Endothelial cell (in vitro differentiated cells): ENCODE measurements at regions not wholly inside any gene's neighbourhood (a gene's known extent, or its start where the extent isn't known, plus 50 kb on each side); places are given as distances from the start of the nearest gene placed in this dataset.
"Not testable (repeated sequence)": the region's sequence is repeated elsewhere in the genome, so short reads cannot be mapped to it uniquely, and the experiment has no call there.

Experiments used
- DNase-seq: peaks from one replicate; pipeline ENCODE4 v3.0.0; 2021; ENCODE audit warnings: low spot score
- H3K27ac Mint-ChIP-seq: one replicate; pipeline ENCODE4 v1.8.0; 2021; ENCODE audit warnings: mixed read lengths, inconsistent platforms; ENCODE audit not compliant: unreplicated experiment
- H3K27me3 Mint-ChIP-seq: one replicate; pipeline ENCODE4 v1.8.0; 2021; ENCODE audit warnings: mild to moderate bottlenecking, moderate library complexity, mixed read lengths, inconsistent platforms; ENCODE audit not compliant: unreplicated experiment
- H3K36me3 Mint-ChIP-seq: one replicate; pipeline ENCODE4 v1.8.0; 2021; ENCODE audit warnings: mild to moderate bottlenecking, low read depth, mixed read lengths, inconsistent platforms; ENCODE audit not compliant: unreplicated experiment
- H3K4me1 Mint-ChIP-seq: one replicate; pipeline ENCODE4 v1.8.0; 2021; ENCODE audit warnings: mild to moderate bottlenecking, mixed read lengths, inconsistent platforms; ENCODE audit not compliant: unreplicated experiment
- H3K4me3 Mint-ChIP-seq: one replicate; pipeline ENCODE4 v1.8.0; 2021; ENCODE audit warnings: mild to moderate bottlenecking, mixed read lengths, inconsistent platforms; ENCODE audit not compliant: unreplicated experiment
- H3K9me3 Mint-ChIP-seq: one replicate; pipeline ENCODE4 v1.8.0; 2021; ENCODE audit warnings: mixed read lengths, inconsistent platforms; ENCODE audit not compliant: unreplicated experiment
- CTCF ChIP-seq: fragments of 200-600 bp; sonication (generic); IDR thresholded peaks from one replicate; pipeline ENCODE4 v1.5.0; 2021; ENCODE audit warnings: antibody characterized with exemption; ENCODE audit not compliant: unreplicated experiment

- H3K27ac Mint-ChIP-seq = no peak overlapping the region
- H3K4me3 Mint-ChIP-seq = no peak overlapping the region
- no peaks in the 10 kb centered on the region for H3K36me3 Mint-ChIP-seq
- peaks cover 10% of the 10 kb centered on the region for H3K9me3 Mint-ChIP-seq
- no peak for DNase-seq
- H3K4me1 Mint-ChIP-seq = no peaks in the 10 kb centered on the region
- TF ChIP-seq CTCF = no peak
- H3K27me3 Mint-ChIP-seq = peaks cover 5% of the 10 kb centered on the region
These were observed 404.2 kb upstream of the IRX2 start for GRCh38 chr5:3155717-3156116.

GRCh38 chr5:3155046-3155445 is 403.6 kb upstream of the IRX2 start:
- Mint-ChIP-seq H3K9me3 (peaks cover 11% of the 10 kb centered on the region), H3K36me3 (no peaks in the 10 kb centered on the region), H3K27me3 (peaks cover 4% of the 10 kb centered on the region), H3K27ac (no peak overlapping the region), H3K4me3 (no peak overlapping the region), H3K4me1 (no peaks in the 10 kb centered on the region)
- DNase-seq = no peak
- TF ChIP-seq CTCF = no peak

GRCh38 chr5:3153906-3154305 is 402.4 kb upstream of the IRX2 start:
- DNase-seq = no peak
- Mint-ChIP-seq H3K4me3 (no peak overlapping the region), H3K27ac (no peak overlapping the region), H3K4me1 (no peaks in the 10 kb centered on the region), H3K36me3 (no peaks in the 10 kb centered on the region), H3K9me3 (peaks cover 12% of the 10 kb centered on the region), H3K27me3 (peaks cover 4% of the 10 kb centered on the region)
- no peak for TF ChIP-seq CTCF

GRCh38 chr5:3153226-3153858 is 401.9 kb upstream of the IRX2 start:
- Mint-ChIP-seq H3K36me3 (no peaks in the 10 kb centered on the region), H3K4me3 (no peak overlapping the region), H3K9me3 (peaks cover 12% of the 10 kb centered on the region), H3K27ac (no peak overlapping the region), H3K4me1 (no peaks in the 10 kb centered on the region), H3K27me3 (peaks cover 4% of the 10 kb centered on the region)
- no peak for DNase-seq
- no peak for TF ChIP-seq CTCF

- no peak for DNase-seq
- H3K27me3 Mint-ChIP-seq = no peaks in the 10 kb centered on the region
- H3K4me3 Mint-ChIP-seq = no peak overlapping the region
- H3K9me3 Mint-ChIP-seq = peaks cover 12% of the 10 kb centered on the region
- H3K27ac Mint-ChIP-seq = no peak overlapping the region
- no peak for TF ChIP-seq CTCF
- no peaks in the 10 kb centered on the region for H3K4me1 Mint-ChIP-seq
- H3K36me3 Mint-ChIP-seq = no peaks in the 10 kb centered on the region
These were observed 398.4 kb upstream of the IRX2 start for GRCh38 chr5:3149899-3150298.

GRCh38 chr5:3147405-3147804 is 395.9 kb upstream of the IRX2 start:
- H3K27me3 Mint-ChIP-seq, H3K4me1 Mint-ChIP-seq, H3K4me3 Mint-ChIP-seq, DNase-seq, H3K36me3 Mint-ChIP-seq, H3K27ac Mint-ChIP-seq: not testable (repeated sequence)
- H3K9me3 Mint-ChIP-seq = peaks cover 16% of the 10 kb centered on the region
